ENCODE measurements at regions not wholly inside any gene's neighbourhood (a gene's known extent, or its start where the extent isn't known, plus 50 kb on each side); places are given as distances from the start of the nearest gene placed in this dataset.

GRCh38 chr12:85552461-85552860 is 272.4 kb downstream of the ALX1 start:
- TF ChIP-seq CTCF (IDR thresholded peaks at IDR 0.05; ENCODE audit: low read depth, low read length) (no peak), EZH2phosphoT487 (IDR thresholded peaks at IDR 0.05; ENCODE audit: low read depth) (no peak)
